ENCODE measurements at regions not wholly inside any gene's neighbourhood (a gene's known extent, or its start where the extent isn't known, plus 50 kb on each side); places are given as distances from the start of the nearest gene placed in this dataset.
"Not testable (repeated sequence)": the region's sequence is repeated elsewhere in the genome, so short reads cannot be mapped to it uniquely, and the experiment has no call there.

DNA sequence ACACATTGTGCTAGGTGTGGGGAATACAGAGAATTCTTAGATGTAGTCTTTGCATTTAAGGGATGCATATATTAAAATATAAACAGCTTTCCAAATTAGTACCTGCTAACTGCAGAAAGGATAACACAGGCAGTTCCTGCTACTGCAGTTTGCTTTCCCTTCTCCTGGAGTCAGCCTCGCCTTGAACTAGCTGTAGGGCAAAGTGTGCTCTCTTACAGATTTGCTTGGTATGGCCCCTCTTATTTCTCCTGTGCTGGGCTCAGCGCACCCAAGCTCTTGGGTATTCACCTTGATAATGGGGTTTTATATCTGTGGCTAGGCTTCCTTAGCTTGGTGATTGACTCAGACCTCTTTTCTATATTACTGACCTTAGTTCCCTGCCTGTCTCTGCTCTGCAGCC lies 108.4 kb upstream of the PNPT1 start:
- no peak overlapping the region for H3K4me3 ChIP-seq (ENCODE audit: low read length)
- H3K4me1 ChIP-seq (ENCODE audit: insufficient read depth, low read length), result 0 out of 2 replicates have a peak, but pooled peaks cover 8% of the 10 kb centered on the region
- no peaks in the 10 kb centered on the region for H3F3A ChIP-seq (ENCODE audit: low read length, unreplicated experiment)
- ATAC-seq (no peak), DNase-seq (no peak)
- TF ChIP-seq, protein P1, sequence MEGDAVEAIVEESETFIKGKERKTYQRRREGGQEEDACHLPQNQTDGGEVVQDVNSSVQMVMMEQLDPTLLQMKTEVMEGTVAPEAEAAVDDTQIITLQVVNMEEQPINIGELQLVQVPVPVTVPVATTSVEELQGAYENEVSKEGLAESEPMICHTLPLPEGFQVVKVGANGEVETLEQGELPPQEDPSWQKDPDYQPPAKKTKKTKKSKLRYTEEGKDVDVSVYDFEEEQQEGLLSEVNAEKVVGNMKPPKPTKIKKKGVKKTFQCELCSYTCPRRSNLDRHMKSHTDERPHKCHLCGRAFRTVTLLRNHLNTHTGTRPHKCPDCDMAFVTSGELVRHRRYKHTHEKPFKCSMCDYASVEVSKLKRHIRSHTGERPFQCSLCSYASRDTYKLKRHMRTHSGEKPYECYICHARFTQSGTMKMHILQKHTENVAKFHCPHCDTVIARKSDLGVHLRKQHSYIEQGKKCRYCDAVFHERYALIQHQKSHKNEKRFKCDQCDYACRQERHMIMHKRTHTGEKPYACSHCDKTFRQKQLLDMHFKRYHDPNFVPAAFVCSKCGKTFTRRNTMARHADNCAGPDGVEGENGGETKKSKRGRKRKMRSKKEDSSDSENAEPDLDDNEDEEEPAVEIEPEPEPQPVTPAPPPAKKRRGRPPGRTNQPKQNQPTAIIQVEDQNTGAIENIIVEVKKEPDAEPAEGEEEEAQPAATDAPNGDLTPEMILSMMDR (conservative IDR thresholded peaks at IDR 0.05; ENCODE audit: low read depth, low read length), result no peak
- no peak for TF ChIP-seq EZH2 (IDR thresholded peaks at IDR 0.05; ENCODE audit: low read length, unreplicated experiment)
- no peak for TF ChIP-seq EZH2phosphoT487 (IDR thresholded peaks at IDR 0.05; ENCODE audit: borderline replicate concordance, low read length)
- no peaks in the 10 kb centered on the region for H4K20me1 ChIP-seq (ENCODE audit: low read length)
- H3K27ac ChIP-seq (ENCODE audit: low read length), result no peak overlapping the region
- no peak overlapping the region for H2AFZ ChIP-seq (ENCODE audit: low read length)
- H3K9ac ChIP-seq (ENCODE audit: low read length), result no peak overlapping the region
- H3K9me3 ChIP-seq (ENCODE audit: low read length), result no peaks in the 10 kb centered on the region
- no peaks in the 10 kb centered on the region for H3K27me3 ChIP-seq (ENCODE audit: low read length)
- no peaks in the 10 kb centered on the region for H3K36me3 ChIP-seq (ENCODE audit: low read depth, low read length)
- CTCF ChIA-PET, result no interaction called here
- no peaks in the 10 kb centered on the region for H3K9me2 ChIP-seq (replicated peaks; ENCODE audit: low read length)
- H3K4me2 ChIP-seq (ENCODE audit: low read length), result no peak overlapping the region
- POLR2A ChIA-PET (ENCODE audit: unreplicated experiment), result no interaction called here
- no TSS peak for BruUV-seq (replicated peaks)
- no peaks in the 10 kb centered on the region for H3K79me2 ChIP-seq (ENCODE audit: low read length)
- intact Hi-C loops (cut with micrococcal nuclease), result no loop called here

DNA sequence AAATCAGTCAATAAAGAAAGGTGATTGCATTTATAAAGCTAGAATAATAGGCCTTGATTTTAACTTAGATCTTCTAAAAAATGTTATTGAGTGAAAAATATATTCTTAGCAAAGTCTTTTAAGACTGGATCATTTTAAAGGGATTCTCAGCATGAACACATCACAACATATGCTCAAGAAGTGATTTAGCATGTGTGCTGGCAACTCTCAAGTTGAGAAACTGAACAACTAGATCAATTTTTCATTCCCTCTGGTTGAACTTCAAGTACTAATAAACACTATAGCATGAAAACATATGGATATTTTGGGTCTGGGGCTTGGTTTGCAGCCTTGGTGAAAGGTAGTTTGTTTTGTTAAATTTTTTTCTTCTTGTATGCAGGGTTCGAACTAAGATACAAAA lies 107.8 kb upstream of the PNPT1 start:
- no peaks in the 10 kb centered on the region for H3K79me2 ChIP-seq (ENCODE audit: low read length)
- H3K9me2 ChIP-seq (replicated peaks; ENCODE audit: low read length), result no peaks in the 10 kb centered on the region
- H3K4me1 ChIP-seq (ENCODE audit: insufficient read depth, low read length), result 0 out of 2 replicates have a peak, but pooled peaks cover 8% of the 10 kb centered on the region
- no peak overlapping the region for H3K4me2 ChIP-seq (ENCODE audit: low read length)
- intact Hi-C loops (cut with micrococcal nuclease), result no loop called here
- DNase-seq, result no peak
- H2AFZ ChIP-seq (ENCODE audit: low read length), result no peak overlapping the region
- ATAC-seq, result no peak
- no peaks in the 10 kb centered on the region for H3F3A ChIP-seq (ENCODE audit: low read length, unreplicated experiment)
- no peak overlapping the region for H3K9ac ChIP-seq (ENCODE audit: low read length)
- POLR2A ChIA-PET (ENCODE audit: unreplicated experiment), result no interaction called here
- CTCF ChIA-PET, result no interaction called here
- H3K27me3 ChIP-seq (ENCODE audit: low read length), result no peaks in the 10 kb centered on the region
- no peaks in the 10 kb centered on the region for H3K36me3 ChIP-seq (ENCODE audit: low read depth, low read length)
- no peaks in the 10 kb centered on the region for H3K9me3 ChIP-seq (ENCODE audit: low read length)
- H3K27ac ChIP-seq (ENCODE audit: low read length), result no peak overlapping the region
- no TSS peak for BruUV-seq (replicated peaks)
- TF ChIP-seq EZH2phosphoT487 (IDR thresholded peaks at IDR 0.05; ENCODE audit: borderline replicate concordance, low read length) (no peak), EZH2 (IDR thresholded peaks at IDR 0.05; ENCODE audit: low read length, unreplicated experiment) (no peak)
- TF ChIP-seq, protein P1 (conservative IDR thresholded peaks at IDR 0.05; ENCODE audit: low read depth, low read length), result no peak
- H4K20me1 ChIP-seq (ENCODE audit: low read length), result no peaks in the 10 kb centered on the region
- H3K4me3 ChIP-seq (ENCODE audit: low read length), result no peak overlapping the region

DNA sequence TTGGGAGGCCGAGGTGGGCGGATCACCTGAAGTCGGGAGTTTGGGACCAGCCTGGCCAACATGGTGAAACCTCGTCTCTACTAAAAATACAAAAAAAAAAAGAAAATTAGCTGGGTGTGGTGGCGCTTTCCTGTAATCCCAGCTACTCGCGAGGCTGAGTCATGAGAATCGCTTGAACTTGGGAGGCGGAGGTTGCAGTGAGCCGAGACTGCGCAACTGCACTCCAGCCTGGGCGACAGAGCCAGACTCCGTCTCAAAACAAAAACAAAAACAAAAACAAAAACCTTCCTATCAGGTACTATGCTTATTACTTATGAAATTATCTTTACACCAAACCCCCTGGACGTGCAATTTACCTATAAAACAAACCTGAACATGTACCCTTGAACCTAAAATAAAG lies 106.0 kb upstream of the PNPT1 start:
- H3K9ac ChIP-seq (ENCODE audit: low read length); H3K36me3 ChIP-seq (ENCODE audit: low read depth, low read length); H3K27me3 ChIP-seq (ENCODE audit: low read length); H3K4me1 ChIP-seq (ENCODE audit: insufficient read depth, low read length); POLR2A ChIA-PET (ENCODE audit: unreplicated experiment); ATAC-seq; H4K20me1 ChIP-seq (ENCODE audit: low read length); DNase-seq; CTCF ChIA-PET; BruUV-seq (replicated peaks); H3K4me3 ChIP-seq (ENCODE audit: low read length); H3K9me3 ChIP-seq (ENCODE audit: low read length); H3F3A ChIP-seq (ENCODE audit: low read length, unreplicated experiment); H3K79me2 ChIP-seq (ENCODE audit: low read length); intact Hi-C loops (cut with micrococcal nuclease); H3K27ac ChIP-seq (ENCODE audit: low read length); H3K4me2 ChIP-seq (ENCODE audit: low read length); H3K9me2 ChIP-seq (replicated peaks; ENCODE audit: low read length); H2AFZ ChIP-seq (ENCODE audit: low read length): not testable (repeated sequence)
